Renal cortical epithelial cell (primary cell): ENCODE measurements at regions not wholly inside any gene's neighbourhood (a gene's known extent, or its start where the extent isn't known, plus 50 kb on each side); places are given as distances from the start of the nearest gene placed in this dataset.
"Not testable (repeated sequence)": the region's sequence is repeated elsewhere in the genome, so short reads cannot be mapped to it uniquely, and the experiment has no call there.

ENCODE experiments used
- DNase-seq: peaks from one replicate; pipeline ENCODE4 v3.0.0-alpha.2; 2011; ENCODE audit warnings: low read depth

DNA sequence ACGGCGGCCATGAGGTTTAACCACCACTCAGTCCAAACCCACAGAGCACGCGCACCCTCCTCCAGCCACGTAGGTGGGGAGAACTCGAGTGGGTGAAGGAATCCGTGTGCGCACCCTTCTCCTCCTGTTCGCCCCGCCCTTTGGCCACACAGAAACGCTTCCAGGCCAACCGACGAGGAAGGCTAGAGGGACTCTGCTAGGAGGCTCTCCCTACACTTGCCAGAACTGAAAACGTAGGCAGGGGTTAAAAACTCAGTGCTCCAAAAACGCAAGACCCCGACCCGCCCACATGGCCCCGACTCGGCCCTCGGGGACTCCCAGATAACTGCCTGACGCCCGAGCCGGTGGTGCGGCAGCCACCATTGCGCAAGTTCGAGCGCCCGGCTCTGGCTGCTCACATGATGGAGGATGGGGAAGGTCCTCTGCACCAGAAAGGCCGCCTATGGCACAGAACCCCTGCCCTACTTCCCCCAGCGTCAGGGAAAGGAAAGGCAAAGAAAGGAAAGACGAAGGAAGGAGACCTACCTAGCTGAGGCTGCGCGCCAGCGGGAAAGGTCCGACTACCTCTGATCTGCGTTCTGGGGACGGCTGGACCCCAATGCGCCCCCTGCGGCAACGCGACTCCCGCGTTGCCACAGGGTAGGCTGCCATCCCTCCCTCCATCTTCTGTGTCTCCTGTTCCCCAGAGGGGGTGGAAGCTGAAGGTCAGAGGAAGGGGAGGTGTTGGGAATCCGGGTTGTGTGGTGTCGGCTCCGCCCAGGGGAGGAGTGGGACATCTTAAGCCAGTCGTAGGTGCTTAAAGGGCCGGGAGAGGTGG lies 201.9 kb upstream of the AGTR2 start:
- peak; percentile 57 for DNase-seq

DNA sequence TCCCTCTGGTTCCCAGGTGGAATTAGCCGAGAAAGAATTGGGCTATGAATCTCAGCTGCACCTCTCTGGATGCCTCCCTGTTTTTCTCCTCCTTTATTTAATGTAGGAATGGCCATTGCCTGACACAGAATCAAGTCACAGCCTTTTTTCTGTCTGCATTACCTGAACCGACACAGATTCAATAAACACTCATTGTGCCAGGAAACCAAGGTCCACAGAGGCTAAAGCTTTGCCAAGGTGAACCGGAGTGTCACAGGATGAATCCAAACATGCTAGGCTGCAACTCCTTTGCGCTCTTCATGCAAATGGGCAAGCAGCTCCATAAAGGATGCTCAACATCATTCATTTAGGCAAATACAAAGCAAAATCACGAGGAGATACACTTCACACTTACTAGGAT lies 199.8 kb upstream of the AGTR2 start:
- no peak for DNase-seq

DNA sequence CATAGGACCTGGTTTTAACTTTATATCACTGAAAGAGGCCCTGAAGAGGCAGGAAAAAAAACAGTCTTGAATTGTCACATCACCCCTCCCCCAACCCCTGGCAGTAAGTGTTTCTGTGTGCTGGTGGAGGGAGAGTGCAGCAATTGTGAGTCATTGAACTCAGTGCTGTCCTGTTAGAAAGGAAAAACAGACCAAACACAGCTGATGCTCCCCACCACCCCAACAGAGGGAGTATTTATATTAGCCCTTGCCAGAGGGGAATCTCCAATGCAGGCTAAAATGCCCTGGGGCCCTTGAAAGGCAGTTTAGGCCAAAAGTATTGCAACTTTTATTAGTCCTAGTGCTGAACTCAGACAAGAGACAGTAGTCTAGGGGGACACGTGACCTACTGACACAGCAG lies 197.8 kb upstream of the AGTR2 start:
- DNase-seq, result peak; percentile 34

DNA sequence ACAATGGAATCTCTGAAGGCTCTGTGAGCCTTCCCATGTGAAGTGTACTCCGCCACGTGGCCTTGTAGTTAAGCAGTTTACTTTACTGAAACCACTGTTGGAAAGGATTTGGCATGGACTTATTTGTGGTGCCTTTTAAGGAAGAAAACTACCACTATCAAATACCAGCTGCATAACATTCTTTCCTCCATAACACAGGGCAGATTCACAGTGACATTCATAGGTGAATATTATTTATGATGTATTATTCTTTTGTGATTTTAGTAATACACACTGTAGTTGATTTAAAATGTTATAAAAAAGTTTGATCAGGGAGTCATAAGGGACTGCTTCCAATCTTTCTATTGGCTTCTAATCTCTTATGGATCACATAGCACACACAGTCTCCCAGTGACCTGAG lies 192.5 kb upstream of the AGTR2 start:
- no peak for DNase-seq

DNA sequence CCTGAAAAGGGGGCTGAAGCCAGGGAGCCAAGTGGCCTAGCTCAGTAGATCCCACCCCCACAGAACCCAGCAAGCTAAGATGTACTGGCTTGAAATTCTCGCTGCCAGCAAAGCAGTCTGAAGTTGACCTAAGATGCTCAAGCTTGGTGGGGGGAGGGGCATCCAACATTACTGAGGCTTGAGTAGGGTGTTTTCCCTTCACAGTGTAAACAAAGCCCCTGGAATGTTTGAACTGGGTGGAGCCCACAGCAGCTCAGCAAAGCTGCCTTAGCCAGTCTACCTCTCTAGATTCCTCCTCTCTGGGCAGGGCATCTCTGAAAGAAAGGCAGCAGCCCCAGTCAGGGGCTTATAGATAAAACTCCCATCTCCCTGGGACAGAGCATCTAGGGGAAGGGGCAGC lies 187.4 kb upstream of the AGTR2 start:
- DNase-seq, result peak; percentile 7

DNA sequence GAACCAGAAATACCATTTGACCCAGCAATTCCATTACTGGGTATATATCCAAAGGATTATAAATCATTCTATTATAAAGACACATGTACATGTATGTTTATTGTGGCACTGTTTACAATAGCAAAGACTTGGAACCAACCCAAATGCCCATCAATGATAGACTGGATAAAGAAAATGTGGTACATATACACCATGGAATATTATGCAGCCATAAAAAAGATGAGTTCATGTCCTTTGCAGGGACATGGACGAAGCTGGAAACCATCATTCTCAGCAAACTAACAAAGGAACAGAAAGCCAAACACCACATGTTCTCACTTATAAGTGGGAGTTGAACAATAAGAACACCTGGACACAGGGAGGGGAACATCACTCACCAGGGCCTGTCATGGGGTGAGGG lies 183.1 kb upstream of the AGTR2 start:
- DNase-seq, result not testable (repeated sequence)

DNA sequence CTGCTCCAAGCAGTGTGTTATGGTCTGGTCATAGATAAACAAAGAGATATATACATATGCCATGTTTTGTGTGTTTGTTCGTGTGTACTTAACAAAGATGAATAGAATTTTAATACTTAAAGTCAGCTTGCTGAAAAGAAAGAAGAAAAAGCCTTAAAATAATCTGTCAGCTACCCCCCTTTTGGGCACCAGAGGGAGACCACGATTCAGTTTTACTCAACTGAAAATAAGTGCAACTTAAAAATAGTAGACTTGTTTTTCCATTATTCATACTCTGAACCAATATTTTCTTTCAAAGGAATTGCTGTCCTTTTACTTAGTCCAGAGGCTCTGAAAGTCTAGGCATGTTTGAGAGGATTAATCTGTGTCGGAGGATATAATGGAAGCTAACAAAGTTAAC lies 181.7 kb upstream of the AGTR2 start:
- no peak for DNase-seq

DNA sequence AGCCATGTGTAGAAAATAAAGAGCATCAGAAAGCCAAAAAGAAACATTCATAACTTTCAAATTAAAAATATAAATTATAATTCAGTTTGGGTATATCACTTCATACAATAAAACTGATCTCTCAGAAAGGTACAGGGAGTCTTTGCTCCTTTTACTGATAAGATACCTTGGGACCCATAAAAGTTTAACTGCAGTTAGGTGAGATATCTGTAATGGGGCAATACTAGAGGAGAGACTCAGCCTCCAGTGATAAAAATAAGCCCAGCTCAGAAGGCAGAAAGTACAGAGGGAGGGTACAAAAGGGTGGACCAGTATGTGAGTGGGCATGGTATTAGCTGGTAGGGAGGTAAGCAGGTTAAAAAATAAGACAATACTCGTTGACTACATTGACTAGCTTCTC lies 180.9 kb upstream of the AGTR2 start:
- no peak for DNase-seq

DNA sequence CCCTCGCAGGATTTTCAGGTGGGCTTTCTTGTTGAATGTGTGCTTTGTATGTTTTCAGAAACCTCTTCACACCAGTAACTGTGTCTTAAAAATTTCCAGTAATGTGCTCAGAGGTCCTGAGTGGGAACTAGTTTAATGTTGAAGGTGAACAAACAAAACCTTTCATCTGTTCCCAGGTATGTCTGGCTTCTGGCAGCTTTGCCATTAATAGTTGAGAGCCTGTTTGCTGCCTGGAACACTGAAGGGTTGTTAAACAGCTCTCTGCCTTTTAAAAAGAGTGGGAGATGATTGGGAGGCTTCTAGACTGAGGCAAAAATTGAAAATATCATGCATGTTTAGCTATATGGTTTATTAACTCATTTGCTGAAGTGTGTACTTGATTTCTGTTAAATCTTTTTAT lies 161.2 kb upstream of the AGTR2 start:
- DNase-seq, result no peak

DNA sequence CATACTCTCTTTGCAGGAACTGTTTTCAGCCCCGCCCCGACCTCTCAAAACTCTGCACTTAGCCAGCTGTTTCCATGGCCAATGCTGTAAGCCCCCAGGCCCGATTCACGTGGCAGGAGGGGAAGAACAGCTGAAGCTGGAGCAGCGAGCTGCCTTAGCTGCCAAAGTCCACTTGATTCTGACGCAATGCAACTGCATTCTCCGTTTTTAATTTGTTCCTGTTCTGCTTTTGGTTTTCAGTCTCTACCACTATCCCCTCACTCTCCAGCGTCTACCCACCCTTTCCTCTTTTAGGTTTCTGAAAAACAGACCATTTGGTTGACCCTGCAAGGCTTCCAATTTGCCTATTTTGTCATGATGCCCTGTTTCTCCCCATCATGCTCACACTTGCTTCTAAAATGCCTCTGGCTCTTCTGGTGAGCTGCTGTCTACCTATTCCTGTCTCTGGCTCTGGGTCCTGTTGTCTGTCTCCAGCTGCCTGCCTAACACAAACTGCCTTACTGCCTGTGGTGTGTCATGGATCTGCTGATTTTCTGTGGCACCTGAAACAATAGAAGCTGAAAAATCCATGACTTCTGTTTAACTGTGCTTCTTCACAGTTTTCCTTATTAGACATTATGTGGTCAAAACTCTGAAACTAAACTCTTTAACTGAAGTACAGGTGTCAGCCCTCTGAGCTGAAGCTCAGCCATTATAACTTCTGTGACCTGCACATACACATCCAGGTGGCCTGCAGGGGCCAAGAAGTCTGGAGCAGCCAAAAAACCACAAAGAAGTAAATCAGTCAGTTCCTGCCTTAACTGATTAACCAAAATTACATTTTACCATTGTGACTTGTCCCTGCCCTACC lies 160.5 kb upstream of the AGTR2 start:
- peak; percentile 6 for DNase-seq

DNA sequence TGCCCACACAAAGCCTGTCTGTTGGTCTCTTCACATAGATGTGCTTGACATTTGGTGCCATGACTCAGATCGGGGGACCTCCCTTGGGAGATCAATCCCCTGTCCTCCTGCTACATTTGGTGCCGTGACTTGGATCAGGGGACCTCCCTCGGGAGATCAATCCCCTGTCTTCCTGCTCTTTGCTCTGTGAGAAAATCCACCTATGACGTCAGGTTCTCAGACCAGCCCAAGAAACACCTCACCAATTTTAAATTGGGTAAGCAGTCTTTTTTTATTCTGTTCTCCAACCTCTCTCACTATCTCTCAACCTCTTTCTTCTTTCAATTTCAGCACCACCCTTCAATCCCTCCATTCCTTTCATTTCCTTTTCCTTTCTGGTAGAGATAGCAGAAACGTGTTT lies 159.6 kb upstream of the AGTR2 start:
- no peak for DNase-seq

DNA sequence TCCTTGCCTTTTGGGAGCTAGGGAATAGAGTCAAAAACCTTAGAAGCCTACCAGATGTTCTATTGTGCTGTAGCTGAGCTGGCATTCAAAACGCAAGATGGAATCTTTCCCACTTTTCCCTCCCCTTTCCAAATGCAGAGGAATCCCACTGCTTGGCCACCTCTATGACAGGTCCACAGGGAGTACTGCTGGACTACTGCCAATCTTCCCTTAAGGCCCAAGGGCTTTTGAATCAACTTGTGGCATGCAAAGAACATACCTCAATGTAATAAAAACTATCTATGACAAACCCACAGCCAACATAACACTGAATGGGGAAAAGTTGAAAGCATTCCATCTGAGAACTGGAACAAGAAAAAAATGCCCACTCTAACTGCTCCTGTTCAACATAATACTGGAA lies 139.2 kb upstream of the AGTR2 start:
- DNase-seq, result no peak
